HG03066 (cell line): ENCODE measurements at regions not wholly inside any gene's neighbourhood (a gene's known extent, or its start where the extent isn't known, plus 50 kb on each side); places are given as distances from the start of the nearest gene placed in this dataset.

Source experiments
- ATAC-seq: cut with Tn5 transposase; IDR thresholded peaks from one replicate; pipeline ENCODE4 v1.9.1; 2021; ENCODE audit warnings: low read depth; ENCODE audit not compliant: unreplicated experiment

DNA sequence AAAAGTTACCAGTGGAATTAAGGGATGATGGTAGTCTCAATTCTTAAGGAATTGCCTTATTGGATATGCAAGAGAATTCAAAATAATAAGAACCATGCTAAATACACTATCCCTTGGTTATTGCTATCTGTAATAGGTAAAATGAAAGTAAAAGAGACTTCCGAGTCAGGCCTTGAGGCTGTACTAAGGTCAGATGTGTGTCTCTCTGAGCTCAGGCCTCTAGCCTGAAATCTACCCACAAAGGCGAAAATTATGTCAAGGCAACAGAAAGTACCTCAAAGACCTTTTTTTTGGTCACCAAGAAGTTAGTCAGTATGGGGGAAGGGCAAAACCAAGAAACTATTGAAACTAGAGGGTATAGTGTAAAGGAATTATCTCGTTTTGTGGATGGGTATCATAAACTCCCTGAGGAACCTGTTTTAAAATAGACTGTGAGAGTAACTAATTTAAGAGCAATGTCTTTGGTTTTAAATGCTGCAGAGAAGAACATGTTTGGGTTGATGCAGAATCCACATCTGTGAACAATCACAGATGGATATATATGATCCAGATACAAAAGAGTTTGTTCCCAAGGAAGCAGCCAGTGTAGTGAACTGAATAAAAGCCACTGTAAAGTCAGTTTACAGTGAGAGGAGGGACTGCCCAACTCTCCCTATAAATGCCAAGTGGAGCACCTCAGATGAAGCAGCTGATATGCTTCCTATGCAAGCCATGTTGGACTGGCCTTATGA, 382.3 kb upstream of the SEMA6D start:
- ATAC-seq, result no peak

DNA sequence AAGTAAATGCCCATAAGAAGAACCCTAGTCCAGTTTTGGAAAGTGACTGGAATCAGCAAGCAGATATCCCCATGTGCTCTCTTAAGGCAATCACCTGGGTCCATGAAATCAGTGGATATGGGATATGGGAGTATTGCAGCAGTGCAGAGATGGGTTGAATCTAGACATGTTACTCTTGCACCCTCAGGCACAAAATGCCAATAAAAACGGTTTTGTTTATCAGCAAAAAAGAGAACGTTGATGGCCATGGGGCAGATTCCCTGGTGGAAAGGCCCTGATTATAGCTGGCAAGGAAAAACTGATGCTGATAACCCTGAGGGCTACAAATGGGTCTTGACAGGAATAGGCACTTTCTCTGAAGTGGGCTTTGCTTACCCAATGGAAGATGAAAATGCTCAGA, 380.2 kb upstream of the SEMA6D start:
- ATAC-seq, result no peak

DNA sequence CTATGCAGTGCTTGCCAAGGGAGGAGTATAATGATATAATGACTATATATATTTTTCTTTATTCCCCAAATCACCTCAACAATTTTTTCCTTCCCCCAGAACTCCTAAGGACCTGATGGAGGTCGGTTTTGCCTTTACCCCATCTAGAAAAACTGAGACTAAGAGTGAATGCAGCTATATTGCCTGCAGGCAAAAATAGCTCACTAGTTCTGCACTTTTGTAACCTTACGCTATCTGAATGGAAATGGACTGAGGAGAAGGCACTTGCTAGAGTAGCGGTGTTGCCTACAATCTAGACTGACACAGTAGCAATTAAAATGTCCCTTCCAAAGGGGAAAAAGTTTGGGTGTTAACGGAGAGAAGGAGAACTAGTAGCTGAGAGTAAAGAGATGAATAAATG, 379.5 kb upstream of the SEMA6D start:
- no peak for ATAC-seq

DNA sequence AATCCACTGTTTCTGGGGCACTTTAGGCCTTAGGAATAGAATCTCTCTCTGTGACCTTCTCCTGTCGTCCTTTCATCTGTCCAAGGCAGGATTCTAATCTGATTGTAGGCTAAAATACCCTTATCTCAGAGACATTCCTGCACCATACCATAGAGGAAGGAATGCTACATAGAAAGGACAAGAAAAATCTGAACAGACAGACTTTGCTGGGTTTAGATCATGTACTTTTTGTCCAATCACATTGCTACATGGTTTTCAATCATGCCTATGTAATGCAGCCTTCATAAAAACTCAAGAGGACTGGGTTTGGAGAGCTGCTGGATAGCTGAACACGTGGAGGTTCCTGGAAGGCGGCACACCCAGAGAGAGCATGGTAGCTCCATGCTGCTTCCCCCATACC, 378.5 kb upstream of the SEMA6D start:
- no peak for ATAC-seq

DNA sequence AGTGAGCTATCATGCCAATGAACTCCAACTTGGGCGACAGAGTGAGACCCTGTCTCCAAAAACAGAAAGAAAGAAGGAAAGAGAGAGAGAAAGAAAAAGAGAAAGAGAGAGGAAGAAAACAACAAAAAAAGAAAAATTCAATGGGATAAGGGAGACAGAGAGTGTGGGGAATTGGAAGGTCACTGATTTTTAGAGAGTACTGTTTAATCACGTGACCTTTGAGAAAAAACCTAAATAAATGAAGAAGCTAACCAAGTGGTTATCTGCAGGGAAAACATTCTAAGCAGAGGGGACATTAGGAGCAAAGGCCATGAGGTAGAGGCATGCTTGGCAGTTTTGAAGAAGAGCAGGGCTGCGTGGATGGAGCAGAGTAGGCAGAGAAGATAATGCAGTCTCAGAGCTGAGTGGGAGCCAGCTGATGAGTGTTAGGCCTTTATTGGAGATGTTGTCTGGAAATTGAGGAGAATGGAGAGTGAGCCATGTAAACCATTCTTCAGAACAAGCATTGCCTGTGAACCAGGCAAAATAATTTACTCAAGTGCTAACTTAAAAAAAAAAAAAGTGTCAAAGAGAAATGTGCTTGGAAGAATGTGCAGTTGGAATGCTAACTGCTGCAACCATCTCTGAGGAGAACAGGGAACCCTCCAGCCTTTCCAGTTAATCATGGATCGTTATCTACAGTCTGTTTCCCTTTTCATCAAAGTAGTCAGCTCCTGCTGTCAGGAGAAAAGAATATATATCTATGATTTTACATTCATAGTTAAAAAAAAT, 377.3 kb upstream of the SEMA6D start:
- ATAC-seq, result no peak

DNA sequence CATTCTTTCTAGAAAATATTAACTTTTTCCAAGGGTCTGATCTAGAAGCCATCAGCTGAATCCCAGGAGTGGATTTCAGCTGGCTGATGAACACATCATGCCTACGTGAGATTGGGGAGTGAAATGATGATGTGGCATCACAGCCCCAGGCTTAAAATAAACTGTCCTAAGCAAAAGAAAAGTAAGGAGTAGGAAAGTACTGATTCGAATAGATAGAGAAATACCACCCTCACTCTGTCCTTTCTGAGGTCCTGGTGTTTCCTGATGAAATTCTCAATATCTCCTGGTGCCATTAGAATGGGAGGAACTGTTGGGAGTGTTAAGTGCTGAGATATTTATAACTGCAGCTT, 376.8 kb upstream of the SEMA6D start:
- no peak for ATAC-seq

DNA sequence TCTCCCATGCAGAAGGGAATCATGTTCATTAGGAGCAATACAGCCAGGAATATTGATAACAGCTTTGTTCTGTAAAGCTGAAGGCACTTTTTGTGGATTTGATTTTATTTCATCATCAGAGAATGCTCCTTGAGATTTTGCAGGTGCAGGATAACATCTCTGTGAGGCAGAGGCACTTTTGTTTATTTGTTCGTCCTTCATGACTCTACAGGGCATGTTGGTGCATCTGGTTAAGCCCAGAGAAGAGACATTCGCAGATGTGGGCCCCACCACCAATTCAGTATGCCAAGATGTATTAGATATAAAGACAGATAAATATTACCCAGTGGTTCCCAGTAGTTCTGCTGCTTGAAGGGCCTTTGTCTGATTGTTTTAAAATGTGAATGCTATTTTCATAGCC, 368.1 kb upstream of the SEMA6D start:
- no peak for ATAC-seq

DNA sequence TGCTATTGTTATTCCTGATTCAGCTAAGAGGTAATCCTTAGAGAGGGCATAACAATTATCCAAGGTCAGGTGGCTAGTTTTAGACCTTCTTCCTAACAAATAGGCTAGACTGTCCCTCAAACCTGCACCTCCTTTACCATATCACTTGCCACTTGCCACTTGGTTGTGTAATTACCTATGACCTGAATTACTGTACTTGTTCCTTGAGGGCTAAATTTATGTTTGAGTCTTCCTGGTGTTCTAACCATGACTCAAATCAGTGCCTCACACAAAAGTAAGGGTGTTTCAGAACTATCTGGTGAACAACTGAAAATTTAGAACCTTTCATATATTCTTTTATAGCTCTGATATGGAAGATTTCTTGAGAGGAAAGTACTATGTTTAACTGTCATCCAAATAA, 365.8 kb upstream of the SEMA6D start:
- no peak for ATAC-seq

DNA sequence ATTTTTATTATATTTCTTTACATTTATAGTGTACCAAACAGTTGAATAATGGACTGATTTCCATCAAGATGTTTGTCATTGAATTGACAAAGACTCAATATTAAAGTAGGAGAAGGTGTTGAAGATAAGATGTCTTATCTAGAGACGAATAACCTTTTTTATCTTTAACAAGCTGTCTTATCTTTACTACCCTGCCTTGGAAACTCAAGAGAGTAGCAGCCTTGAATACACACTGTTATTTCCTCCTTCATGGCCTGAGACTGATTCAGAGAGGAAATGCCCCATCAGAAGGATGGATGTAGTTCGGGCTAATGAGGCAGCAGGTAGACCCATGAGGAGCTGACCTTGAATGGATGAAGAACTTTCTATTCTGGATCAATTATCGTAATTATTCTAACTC, 365.1 kb upstream of the SEMA6D start:
- no peak for ATAC-seq

DNA sequence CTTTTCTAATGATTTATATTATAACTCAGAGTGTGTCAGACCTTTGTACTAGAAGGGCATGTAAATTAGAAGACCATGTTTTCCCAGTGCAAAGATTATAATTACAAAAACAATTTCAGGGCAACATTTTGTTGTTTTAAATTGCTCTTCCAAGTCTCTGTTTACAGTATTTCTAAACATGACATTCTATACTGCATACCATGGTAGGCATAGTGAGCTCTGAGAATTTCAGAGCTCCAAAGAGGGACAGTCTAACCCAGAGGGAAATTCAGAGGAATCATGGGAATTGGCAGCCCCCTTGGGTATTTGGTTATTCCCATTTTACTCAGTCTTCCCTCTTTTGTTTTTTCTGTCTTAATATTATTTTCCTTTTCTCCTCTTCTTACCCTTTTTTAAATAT, 361.5 kb upstream of the SEMA6D start:
- ATAC-seq, result no peak

DNA sequence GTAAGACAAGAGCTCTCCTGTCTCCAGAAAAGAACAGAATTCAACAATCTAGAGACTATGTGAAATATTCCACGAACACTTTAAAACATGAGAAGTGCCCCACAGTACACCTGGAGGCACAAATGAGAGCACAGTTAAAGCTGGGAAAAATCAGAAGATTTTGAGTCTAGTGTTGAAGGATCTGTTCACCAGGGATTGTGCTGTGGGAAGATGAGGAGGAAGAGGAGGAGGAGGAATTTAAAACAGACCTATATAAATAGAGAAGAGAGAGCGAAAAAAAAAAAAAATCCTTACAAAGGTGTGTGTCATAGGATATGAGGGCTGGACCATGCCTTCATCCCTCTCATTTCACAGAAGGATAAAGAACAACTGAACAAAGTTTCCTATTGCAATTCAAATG, 361.0 kb upstream of the SEMA6D start:
- ATAC-seq, result no peak

DNA sequence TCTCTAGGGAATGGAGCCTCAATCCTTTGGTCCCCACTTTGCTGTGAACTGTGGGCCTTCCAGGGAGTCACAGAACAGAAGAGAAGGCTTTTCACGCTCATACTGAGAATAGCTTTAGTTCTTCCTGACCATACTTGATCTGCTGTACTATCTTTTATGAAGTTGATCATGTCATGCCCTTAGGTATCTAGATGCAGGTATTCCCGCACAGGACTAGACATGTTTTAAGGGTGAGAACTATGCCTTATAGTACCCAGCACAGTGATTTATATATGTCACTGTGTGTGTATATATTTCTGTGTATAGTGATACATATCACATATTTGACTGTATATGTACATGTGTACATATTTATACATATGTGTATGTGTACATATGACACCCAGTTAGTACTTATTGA, 358.4 kb upstream of the SEMA6D start:
- ATAC-seq, result no peak

DNA sequence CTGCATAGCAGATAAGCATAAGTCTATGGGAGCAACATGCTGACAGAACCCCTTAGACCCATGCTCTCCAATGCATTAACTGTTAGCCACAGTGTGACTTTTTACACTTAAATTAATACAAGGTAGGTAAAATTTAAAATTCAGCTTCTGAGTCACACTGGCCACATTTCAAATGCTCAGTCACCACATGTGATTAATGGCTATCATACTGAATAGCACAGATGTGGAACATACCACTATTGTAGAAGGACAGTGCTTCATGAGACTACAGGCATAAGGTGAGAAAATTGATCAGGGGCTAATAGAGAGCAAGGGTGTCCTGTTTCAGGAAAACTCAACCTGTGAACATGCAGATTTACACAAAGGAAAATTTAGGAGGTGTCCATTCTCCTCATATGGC, 357.0 kb upstream of the SEMA6D start:
- ATAC-seq, result no peak

DNA sequence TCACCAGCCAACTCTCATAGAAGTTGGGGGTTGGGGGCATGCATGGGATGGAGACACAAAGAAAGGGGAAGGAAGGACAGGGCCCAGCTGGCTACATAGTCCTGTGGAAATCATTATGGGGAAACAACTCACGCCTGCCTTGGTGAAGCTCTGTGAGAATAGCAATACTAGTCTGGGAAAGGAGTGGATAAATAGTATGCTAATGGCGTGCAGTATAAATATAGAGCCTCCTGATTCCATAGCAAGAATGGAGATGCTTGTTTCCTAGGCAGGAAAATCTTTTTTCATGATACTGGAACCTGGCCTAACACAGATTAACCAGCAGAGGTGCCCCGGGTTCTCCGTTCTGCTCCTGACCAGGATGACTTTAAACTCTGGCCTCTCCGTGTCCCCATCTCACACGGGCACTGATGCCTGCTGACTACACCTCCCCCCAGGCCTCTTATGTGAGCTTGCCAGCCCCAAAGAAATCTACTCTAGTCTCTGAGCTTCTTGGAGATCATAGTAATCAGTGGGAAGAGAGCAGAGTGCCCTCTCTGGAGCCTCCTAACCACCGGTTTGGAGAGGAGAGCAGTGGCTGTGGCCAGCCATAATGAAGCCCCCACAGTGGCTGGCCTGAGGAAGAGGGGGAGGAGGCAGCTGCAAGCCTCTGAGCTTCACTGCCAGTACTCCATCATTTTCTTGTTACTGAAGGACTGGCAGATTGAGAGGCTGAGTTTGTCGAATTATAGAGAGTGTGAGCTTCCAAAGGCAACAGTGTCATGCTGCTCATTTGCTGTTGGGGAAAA, 355.0 kb upstream of the SEMA6D start:
- ATAC-seq, result no peak

DNA sequence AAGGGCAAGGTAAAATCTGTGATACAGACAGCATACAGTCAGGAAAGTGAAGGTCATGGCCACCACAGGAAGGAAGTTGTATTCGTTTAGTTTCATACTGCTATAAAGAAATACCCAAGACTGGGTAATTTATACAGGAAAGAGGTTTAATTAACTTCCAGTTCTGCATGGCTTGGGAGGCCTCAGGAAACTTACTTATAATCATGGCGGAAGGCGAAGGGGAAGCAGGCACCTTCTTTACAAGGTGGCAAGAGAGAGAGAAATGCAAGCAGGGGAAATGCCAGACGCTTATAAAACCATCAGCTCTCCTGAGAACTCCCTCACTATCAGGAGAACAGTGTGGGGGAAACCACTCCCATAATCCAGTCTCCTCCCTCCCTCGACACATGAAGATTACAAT, 353.7 kb upstream of the SEMA6D start:
- ATAC-seq, result no peak

DNA sequence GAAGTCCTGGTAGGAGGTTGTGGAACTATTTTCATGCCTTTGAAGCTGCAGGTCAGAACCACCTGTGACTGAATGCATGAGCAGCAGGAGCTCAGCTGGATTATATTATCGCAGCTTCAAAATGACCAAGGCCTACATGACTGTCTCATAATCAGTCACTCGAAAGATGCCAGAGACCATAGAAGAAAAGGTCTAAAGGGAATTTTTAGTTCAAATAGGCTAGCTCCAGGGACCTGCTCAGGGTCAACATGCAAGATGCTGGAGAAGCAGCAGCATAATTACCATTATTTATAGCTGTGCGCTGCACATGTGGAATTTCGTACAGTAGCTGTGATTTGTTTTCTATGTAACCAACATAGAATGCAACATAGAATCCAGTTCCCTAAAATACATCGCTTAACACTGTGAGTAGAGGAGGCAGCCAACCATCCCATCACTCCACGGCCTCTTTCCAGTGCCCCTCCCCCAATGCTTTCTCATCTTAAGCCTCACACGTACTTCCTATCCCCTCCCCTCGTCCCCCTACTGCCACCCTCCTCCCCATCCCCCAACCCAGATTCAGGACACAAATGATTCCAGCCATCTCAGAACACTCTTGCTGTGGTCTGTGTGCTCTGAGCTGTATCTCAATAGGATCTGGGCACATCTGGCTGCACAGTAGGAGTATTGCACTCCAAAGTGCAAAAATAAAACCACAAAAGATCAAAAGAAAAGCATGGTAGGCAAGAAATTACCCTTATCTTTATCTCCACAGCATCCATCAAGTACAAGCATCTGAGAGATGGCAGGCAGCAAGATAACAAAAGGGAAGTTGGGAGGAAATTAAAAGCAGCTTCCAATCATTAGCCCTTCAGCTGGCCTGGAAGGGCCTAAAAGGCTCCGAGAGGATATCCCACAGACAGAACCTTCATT, 352.8 kb upstream of the SEMA6D start:
- ATAC-seq, result no peak

DNA sequence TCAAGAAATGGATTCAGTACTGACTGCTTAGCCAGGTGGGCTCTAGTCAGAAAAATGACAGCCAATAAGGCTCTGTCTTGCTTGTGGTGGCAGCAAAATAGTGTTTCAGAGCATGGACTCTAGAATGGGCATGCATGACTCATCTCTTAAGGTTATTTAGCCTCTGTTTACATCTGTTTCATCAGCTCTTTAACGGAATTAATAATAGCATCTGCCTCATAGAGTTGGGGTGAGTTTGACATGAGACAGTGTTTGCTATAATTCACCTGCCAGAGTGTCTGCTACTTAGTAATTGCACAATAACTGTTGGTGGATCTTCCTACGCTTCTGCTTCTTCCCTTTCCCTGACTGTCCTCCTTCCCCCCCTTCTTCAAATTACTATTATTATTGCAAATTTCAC, 350.4 kb upstream of the SEMA6D start:
- ATAC-seq, result no peak

DNA sequence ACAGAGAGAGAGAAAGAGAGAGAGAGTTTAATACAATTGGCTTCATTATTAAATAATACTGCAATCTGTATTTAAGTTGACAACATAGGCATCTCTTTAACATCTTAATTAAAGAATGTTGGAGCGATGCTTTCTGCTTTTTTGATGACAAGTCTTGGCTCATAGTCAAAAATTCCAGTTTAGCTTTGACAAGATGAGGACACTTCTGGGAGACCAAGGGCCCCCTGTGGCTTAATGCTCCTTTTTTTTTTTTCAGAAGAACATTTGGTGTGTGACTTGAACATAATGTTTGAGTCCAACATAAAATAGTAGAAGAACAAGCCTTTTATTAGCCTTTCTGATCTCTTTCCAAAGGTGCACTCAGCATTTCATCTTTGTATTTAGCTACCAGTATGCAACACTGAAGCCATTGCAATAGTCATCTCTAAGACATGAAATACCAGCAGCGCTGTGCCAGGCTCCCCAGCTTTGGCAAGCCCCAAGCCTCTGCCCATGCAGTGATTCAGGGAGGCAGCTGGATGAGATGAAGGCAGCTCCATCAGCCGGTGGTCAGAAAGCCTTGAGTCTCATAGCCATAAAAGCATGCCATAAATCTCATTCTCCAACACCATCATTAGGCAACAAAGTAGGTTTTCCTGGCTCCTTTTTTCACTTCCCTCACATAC, 349.4 kb upstream of the SEMA6D start:
- ATAC-seq, result no peak

DNA sequence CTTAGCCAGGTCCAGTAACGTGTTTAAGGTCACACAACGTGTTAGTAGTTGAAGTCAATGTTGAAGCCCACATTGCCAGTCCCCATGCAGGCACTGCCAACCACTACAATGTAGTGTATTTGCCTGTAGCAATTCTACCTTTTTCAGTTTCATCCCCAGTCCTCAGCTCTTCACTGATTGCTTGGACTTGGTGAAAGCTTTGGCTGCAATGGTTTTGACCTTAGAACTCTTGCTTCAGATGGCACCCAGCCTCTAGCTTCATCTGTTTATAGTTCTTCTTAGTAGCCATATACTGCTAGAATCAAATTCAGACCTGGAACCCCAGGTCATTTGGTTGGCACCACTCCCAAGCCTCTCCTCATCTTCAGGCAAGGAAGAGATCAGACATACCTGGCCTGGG, 345.4 kb upstream of the SEMA6D start:
- no peak for ATAC-seq

DNA sequence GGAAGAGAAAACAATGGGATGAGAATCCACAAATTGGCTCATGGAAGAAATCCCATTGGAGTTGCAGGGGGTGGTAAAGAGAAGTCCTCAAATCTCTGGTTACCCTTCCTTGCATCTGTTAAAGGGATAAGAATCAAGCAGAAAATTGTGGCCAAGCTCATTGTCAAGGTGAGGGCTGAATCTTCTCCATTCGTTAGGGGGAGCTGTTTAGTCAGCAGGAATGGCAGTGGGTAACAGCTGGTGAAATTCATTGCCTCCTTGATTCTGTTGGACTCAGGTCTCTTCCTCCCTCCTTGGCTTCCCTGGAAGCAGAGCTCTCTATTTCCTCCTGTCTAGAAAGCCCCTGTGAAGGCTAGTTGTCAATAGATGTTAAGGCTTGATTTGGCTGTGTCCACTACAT, 343.1 kb upstream of the SEMA6D start:
- no peak for ATAC-seq
